GM23338 (cell line): ENCODE measurements at regions not wholly inside any gene's neighbourhood (a gene's known extent, or its start where the extent isn't known, plus 50 kb on each side); places are given as distances from the start of the nearest gene placed in this dataset.

Source experiments
- ATAC-seq: fragments of 200-7000 bp; cut with Tn5 transposase; 3 replicates; pipeline ENCODE4 v1.9.1; 2020
- DNase-seq: peaks from one replicate; pipeline ENCODE4 v3.0.0-alpha.2; 2015; ENCODE audit warnings: low spot score
- H2AFZ ChIP-seq: fragments of 200-600 bp; sonication (generic); 2 replicates; pipeline ENCODE4 v1.8.0; 2016; ENCODE audit warnings: antibody characterized with exemption, mild to moderate bottlenecking, moderate library complexity
- H3F3A ChIP-seq: fragments of 200-600 bp; sonication (generic); replicated peaks from 2 replicates; pipeline ENCODE4 v1.8.0; 2017; ENCODE audit warnings: antibody characterized with exemption, mixed run types, low read depth
- H3K27ac ChIP-seq: fragments of 200-600 bp; sonication (generic); 2 replicates; pipeline ENCODE4 v1.6.1; 2016; ENCODE audit warnings: low read depth
- H3K27me3 ChIP-seq: fragments of 200-600 bp; sonication (generic); 2 replicates; pipeline ENCODE4 v1.8.0; 2016; ENCODE audit warnings: mild to moderate bottlenecking, mixed run types, moderate library complexity; ENCODE audit not compliant: insufficient read depth
- H3K36me3 ChIP-seq: fragments of 200-600 bp; sonication (generic); 2 replicates; pipeline ENCODE4 v1.8.0; 2016; ENCODE audit warnings: mild to moderate bottlenecking; ENCODE audit not compliant: insufficient read depth
- H3K4me1 ChIP-seq: fragments of 200-600 bp; sonication (generic); 2 replicates; pipeline ENCODE4 v1.8.0; 2016; ENCODE audit warnings: mild to moderate bottlenecking, moderate library complexity; ENCODE audit not compliant: insufficient read depth
- H3K4me2 ChIP-seq: fragments of 200-600 bp; sonication (generic); 2 replicates; pipeline ENCODE4 v1.7.1; 2017; ENCODE audit warnings: mixed run types
- H3K4me3 ChIP-seq: fragments of 200-600 bp; sonication (generic); 2 replicates; pipeline ENCODE4 v1.6.1; 2016; ENCODE audit warnings: mixed run types
- H3K79me2 ChIP-seq: fragments of 200-600 bp; sonication (generic); replicated peaks from 2 replicates; pipeline ENCODE4 v1.8.0; 2017; ENCODE audit warnings: mild to moderate bottlenecking; ENCODE audit not compliant: insufficient read depth
- H3K9me2 ChIP-seq: fragments of 200-600 bp; sonication (generic); 2 replicates; pipeline ENCODE4 v1.8.0; 2017; ENCODE audit not compliant: insufficient read depth
- H4K20me1 ChIP-seq: fragments of 200-600 bp; sonication (generic); replicated peaks from 2 replicates; pipeline ENCODE4 v1.8.0; 2017; ENCODE audit warnings: mild to moderate bottlenecking; ENCODE audit not compliant: insufficient read depth
- H3K27ac Mint-ChIP-seq: 2 replicates; pipeline ENCODE4 v1.8.0; 2020; ENCODE audit warnings: inconsistent platforms, mild to moderate bottlenecking, moderate library complexity, mixed read lengths
- H3K27me3 Mint-ChIP-seq: 3 replicates; pipeline ENCODE4 v1.8.0; 2022; ENCODE audit warnings: low read depth, mild to moderate bottlenecking, moderate library complexity, mixed read lengths, inconsistent platforms; ENCODE audit not compliant: insufficient read depth, poor library complexity
- H3K36me3 Mint-ChIP-seq: 3 replicates; pipeline ENCODE4 v1.8.0; 2021; ENCODE audit warnings: low read depth, mild to moderate bottlenecking, inconsistent platforms, moderate library complexity, mixed read lengths
- H3K4me1 Mint-ChIP-seq: 3 replicates; pipeline ENCODE4 v1.8.0; 2020; ENCODE audit warnings: mild to moderate bottlenecking, inconsistent platforms, mixed read lengths
- H3K4me3 Mint-ChIP-seq: 3 replicates; pipeline ENCODE4 v1.8.0; 2021; ENCODE audit warnings: moderate library complexity, mild to moderate bottlenecking, inconsistent platforms, mixed read lengths
- H3K9me3 Mint-ChIP-seq: 3 replicates; pipeline ENCODE4 v1.8.0; 2020; ENCODE audit warnings: moderate library complexity, mild to moderate bottlenecking, inconsistent platforms, mixed read lengths
- CREB1 ChIP-seq: fragments of 250-450 bp; sonication (Bioruptor Pico); IDR thresholded peaks from 2 replicates; pipeline ENCODE4 v1.5.0; 2020; ENCODE audit warnings: low read depth, mild to moderate bottlenecking, moderate library complexity
- JUNB ChIP-seq: IDR thresholded peaks from one replicate; pipeline ENCODE4 v1.6.1; 2016; ENCODE audit warnings: antibody characterized with exemption; ENCODE audit not compliant: unreplicated experiment
- NANOG ChIP-seq: IDR thresholded peaks from 2 replicates; pipeline ENCODE4 v1.6.1; 2016; ENCODE audit warnings: antibody characterized with exemption, borderline replicate concordance
- POLR2AphosphoS5 ChIP-seq: IDR thresholded peaks from 2 replicates; pipeline ENCODE4 v1.6.1; 2016; ENCODE audit warnings: antibody characterized with exemption, low read depth
- ZNF114 ChIP-seq: fragments of 250-450 bp; sonication (Bioruptor Pico); IDR thresholded peaks from 2 replicates; pipeline ENCODE4 v1.5.0; 2020; ENCODE audit warnings: mild to moderate bottlenecking, moderate library complexity
- ZNF331 ChIP-seq: fragments of 250-450 bp; sonication (Bioruptor Pico); IDR thresholded peaks from 2 replicates; pipeline ENCODE4 v1.5.0; 2020; ENCODE audit warnings: low read depth, mild to moderate bottlenecking, moderate library complexity

GRCh38 chr10:53102424-53102823 is 329.8 kb upstream of the MBL2 start:
- Histone ChIP-seq H3K79me2 (no peaks in the 10 kb centered on the region), H3K27me3 (no peaks in the 10 kb centered on the region), H3K27ac (no peak overlapping the region), H2AFZ (no peak overlapping the region), H3K4me2 (no peak overlapping the region), H3F3A (no peaks in the 10 kb centered on the region), H3K4me3 (no peak overlapping the region), H3K9me2 (no peaks in the 10 kb centered on the region), H3K36me3 (no peaks in the 10 kb centered on the region), H3K4me1 (no peaks in the 10 kb centered on the region), H4K20me1 (no peaks in the 10 kb centered on the region)
- Mint-ChIP-seq H3K4me3 (no peak overlapping the region), H3K27ac (no peak overlapping the region), H3K9me3 (peaks cover 21% of the 10 kb centered on the region), H3K36me3 (peaks cover 17% of the 10 kb centered on the region; the same call in 2 of the 3 replicates), H3K27me3 (peaks cover 2% of the 10 kb centered on the region), H3K4me1 (peaks cover 3% of the 10 kb centered on the region; the same call in 2 of the 3 replicates)
- ATAC-seq: no peak
- no peak for DNase-seq
- TF ChIP-seq JUNB (no peak), CREB1 (CRISPR knock-in tag) (no peak), ZNF331 (CRISPR knock-in tag) (no peak), POLR2AphosphoS5 (no peak)

GRCh38 chr10:53093878-53094277 is 321.3 kb upstream of the MBL2 start:
- no peaks in the 10 kb centered on the region for H3K4me1 Mint-ChIP-seq
- H3K4me3 Mint-ChIP-seq: no peak overlapping the region
- TF ChIP-seq ZNF114 (CRISPR knock-in tag) (no peak), NANOG (no peak), CREB1 (CRISPR knock-in tag) (no peak)
- Histone ChIP-seq H3K4me2 (no peak overlapping the region), H2AFZ (no peak overlapping the region), H4K20me1 (no peaks in the 10 kb centered on the region), H3K4me3 (no peak overlapping the region), H3K36me3 (0 out of 2 replicates have a peak, but pooled peaks cover 2% of the 10 kb centered on the region), H3K9me2 (peaks cover 4% of the 10 kb centered on the region; the same call in 1 of the 2 replicates), H3K79me2 (no peaks in the 10 kb centered on the region), H3K27ac (no peak overlapping the region), H3K27me3 (no peaks in the 10 kb centered on the region), H3F3A (no peaks in the 10 kb centered on the region), H3K4me1 (no peaks in the 10 kb centered on the region)
- no peaks in the 10 kb centered on the region for H3K27me3 Mint-ChIP-seq
- H3K27ac Mint-ChIP-seq: no peak overlapping the region
- peaks cover 23% of the 10 kb centered on the region; the same call in 2 of the 3 replicates for H3K36me3 Mint-ChIP-seq
- H3K9me3 Mint-ChIP-seq: peaks cover 26% of the 10 kb centered on the region
- no peak for DNase-seq
- ATAC-seq: no peak

GRCh38 chr10:53091574-53091973 is 319.0 kb upstream of the MBL2 start:
- Mint-ChIP-seq H3K4me1 (no peaks in the 10 kb centered on the region), H3K9me3 (peaks cover 9% of the 10 kb centered on the region; the same call in 2 of the 3 replicates), H3K27me3 (no peaks in the 10 kb centered on the region), H3K27ac (no peak overlapping the region), H3K4me3 (no peak overlapping the region), H3K36me3 (peaks cover 4% of the 10 kb centered on the region; the same call in 2 of the 3 replicates)
- Histone ChIP-seq H3K9me2 (peaks cover 9% of the 10 kb centered on the region), H3K79me2 (no peaks in the 10 kb centered on the region), H3K36me3 (peaks cover 7% of the 10 kb centered on the region; the same call in 1 of the 2 replicates), H3F3A (no peaks in the 10 kb centered on the region), H3K4me1 (no peaks in the 10 kb centered on the region), H4K20me1 (no peaks in the 10 kb centered on the region), H3K4me2 (no peak overlapping the region), H3K4me3 (no peak overlapping the region), H3K27me3 (no peaks in the 10 kb centered on the region), H3K27ac (no peak overlapping the region), H2AFZ (no peak overlapping the region)
- DNase-seq: no peak
- no peak for ATAC-seq
- TF ChIP-seq CREB1 (CRISPR knock-in tag) (no peak), POLR2AphosphoS5 (no peak), JUNB (no peak)
